GM12891 (cell line): ENCODE measurements at regions not wholly inside any gene's neighbourhood (a gene's known extent, or its start where the extent isn't known, plus 50 kb on each side); places are given as distances from the start of the nearest gene placed in this dataset.

Experiments
- POLR2A ChIP-seq: IDR thresholded peaks from 2 replicates; pipeline ENCODE4 v1.6.1; 2011; ENCODE audit warnings: low read depth, low read length, control low read depth
- POLR2AphosphoS5 ChIP-seq: IDR thresholded peaks from 2 replicates; pipeline ENCODE4 v1.6.1; 2011; ENCODE audit warnings: low read depth, low read length, control low read depth
- POU2F2 ChIP-seq: IDR thresholded peaks from 2 replicates; pipeline ENCODE4 v1.6.1; 2011; ENCODE audit warnings: low read depth, mild to moderate bottlenecking, control low read depth, low read length, moderate library complexity
- TAF1 ChIP-seq: IDR thresholded peaks from 2 replicates; pipeline ENCODE4 v1.6.1; 2011; ENCODE audit warnings: low read depth, low read length, control low read depth

DNA sequence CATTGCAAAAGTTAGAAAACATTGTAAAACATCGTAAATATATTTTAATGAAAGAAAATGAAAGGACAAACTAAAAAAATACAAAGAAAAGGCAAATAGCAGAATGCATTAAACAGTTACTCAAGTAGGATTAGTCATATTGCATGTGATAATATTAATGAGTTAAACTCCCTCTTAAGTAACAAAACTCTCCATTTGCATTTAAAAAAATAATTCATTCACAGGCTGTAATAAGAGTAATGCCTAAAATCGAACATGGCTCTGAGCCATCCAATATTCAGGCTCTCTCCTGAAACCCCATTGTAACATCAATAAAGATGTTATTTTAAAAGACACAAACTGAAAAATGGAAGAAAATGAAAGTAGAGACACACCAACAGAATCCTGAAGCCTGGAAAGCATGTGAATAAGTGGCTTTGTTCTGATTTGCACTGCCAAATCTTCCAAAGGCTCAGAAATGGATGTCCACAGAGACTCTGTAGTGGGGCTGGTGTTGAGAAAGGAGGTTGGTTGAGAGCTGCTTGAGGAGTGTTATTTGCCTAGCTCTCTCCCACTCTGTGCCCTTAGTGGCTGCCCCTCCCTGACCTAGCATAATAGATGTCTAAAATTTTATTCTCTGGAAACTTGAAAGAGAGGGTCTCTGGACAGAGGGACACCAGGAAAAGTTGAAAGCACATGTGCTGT, 268.3 kb upstream of the MEOX2 start:
- TF ChIP-seq POLR2A (no peak), POLR2AphosphoS5 (no peak), TAF1 (no peak), POU2F2 (no peak)
